Chondrocyte (in vitro differentiated cells): ENCODE measurements at regions not wholly inside any gene's neighbourhood (a gene's known extent, or its start where the extent isn't known, plus 50 kb on each side); places are given as distances from the start of the nearest gene placed in this dataset.

Source experiments
- DNase-seq: peaks from one replicate; pipeline ENCODE4 v3.0.0; 2021; ENCODE audit warnings: mixed read lengths, low spot score
- H3K27ac Mint-ChIP-seq: one replicate; pipeline ENCODE4 v1.8.0; 2021; ENCODE audit warnings: mild to moderate bottlenecking, moderate library complexity, mixed read lengths; ENCODE audit not compliant: unreplicated experiment
- H3K27me3 Mint-ChIP-seq: 2 replicates; pipeline ENCODE4 v1.8.0; 2021; ENCODE audit warnings: low read depth, mixed read lengths
- H3K36me3 Mint-ChIP-seq: 2 replicates; pipeline ENCODE4 v1.8.0; 2021; ENCODE audit warnings: low read depth, mixed read lengths
- H3K4me1 Mint-ChIP-seq: 2 replicates; pipeline ENCODE4 v1.8.0; 2021; ENCODE audit warnings: low read depth, mild to moderate bottlenecking, mixed read lengths
- H3K4me3 Mint-ChIP-seq: one replicate; pipeline ENCODE4 v1.8.0; 2021; ENCODE audit warnings: mild to moderate bottlenecking, moderate library complexity, mixed read lengths; ENCODE audit not compliant: unreplicated experiment
- H3K9me3 Mint-ChIP-seq: 2 replicates; pipeline ENCODE4 v1.8.0; 2021; ENCODE audit warnings: low read depth, mixed read lengths
- TF ChIP-seq, protein P1 (sequence below): fragments of 200-600 bp; sonication (generic); IDR thresholded peaks from 2 replicates; pipeline ENCODE4 v1.5.0; 2021; ENCODE audit warnings: antibody characterized with exemption, mild to moderate bottlenecking, moderate library complexity

DNA sequence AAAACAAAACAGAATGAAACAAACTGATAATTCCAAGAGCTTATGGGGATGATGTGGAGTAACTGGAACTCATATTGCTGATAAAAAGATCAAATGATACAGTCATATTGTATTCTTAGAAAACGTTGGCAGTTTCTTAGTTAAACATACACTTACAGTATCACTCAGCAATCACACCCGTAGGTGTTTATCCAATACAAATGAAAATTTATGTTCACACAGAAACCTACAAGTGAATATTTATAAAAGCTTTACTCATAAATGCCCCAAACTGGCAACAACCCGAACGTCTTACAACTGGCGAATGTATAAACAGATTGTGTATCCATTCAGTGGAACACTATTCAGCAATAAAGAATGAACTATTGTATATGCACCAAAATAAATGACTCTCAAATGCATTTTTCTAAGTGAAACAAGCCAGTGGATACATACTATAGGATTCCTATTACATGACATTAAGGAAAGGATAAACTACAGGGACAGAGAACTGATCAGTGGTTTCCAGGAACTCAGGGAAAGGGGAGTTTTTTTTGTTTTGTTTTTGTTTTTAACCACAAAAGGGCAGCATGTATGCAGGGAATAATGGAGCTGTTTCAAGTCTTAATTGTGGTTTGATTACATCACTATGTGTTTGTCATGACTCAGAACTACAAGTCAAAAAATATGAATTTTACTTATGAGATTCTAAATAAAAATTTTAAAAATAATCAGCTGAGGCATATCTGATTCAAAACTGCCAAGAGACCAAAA is 71.8 kb upstream of the NDUFB4 start:
- no peak for DNase-seq
- Mint-ChIP-seq H3K4me3 (no peak overlapping the region), H3K4me1 (no peaks in the 10 kb centered on the region), H3K36me3 (no peaks in the 10 kb centered on the region), H3K27ac (no peak overlapping the region), H3K9me3 (no peaks in the 10 kb centered on the region), H3K27me3 (no peaks in the 10 kb centered on the region)
- TF ChIP-seq, protein P1, sequence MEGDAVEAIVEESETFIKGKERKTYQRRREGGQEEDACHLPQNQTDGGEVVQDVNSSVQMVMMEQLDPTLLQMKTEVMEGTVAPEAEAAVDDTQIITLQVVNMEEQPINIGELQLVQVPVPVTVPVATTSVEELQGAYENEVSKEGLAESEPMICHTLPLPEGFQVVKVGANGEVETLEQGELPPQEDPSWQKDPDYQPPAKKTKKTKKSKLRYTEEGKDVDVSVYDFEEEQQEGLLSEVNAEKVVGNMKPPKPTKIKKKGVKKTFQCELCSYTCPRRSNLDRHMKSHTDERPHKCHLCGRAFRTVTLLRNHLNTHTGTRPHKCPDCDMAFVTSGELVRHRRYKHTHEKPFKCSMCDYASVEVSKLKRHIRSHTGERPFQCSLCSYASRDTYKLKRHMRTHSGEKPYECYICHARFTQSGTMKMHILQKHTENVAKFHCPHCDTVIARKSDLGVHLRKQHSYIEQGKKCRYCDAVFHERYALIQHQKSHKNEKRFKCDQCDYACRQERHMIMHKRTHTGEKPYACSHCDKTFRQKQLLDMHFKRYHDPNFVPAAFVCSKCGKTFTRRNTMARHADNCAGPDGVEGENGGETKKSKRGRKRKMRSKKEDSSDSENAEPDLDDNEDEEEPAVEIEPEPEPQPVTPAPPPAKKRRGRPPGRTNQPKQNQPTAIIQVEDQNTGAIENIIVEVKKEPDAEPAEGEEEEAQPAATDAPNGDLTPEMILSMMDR, result no peak

GRCh38 chr3:120516136-120516535 is 65.3 kb upstream of the FSTL1 start:
- TF ChIP-seq, protein P1, result no peak
- Mint-ChIP-seq H3K27me3 (peaks cover 2% of the 10 kb centered on the region), H3K27ac (no peak overlapping the region), H3K4me3 (no peak overlapping the region), H3K9me3 (no peaks in the 10 kb centered on the region), H3K4me1 (no peaks in the 10 kb centered on the region), H3K36me3 (peaks cover 2% of the 10 kb centered on the region)
- DNase-seq, result no peak

DNA sequence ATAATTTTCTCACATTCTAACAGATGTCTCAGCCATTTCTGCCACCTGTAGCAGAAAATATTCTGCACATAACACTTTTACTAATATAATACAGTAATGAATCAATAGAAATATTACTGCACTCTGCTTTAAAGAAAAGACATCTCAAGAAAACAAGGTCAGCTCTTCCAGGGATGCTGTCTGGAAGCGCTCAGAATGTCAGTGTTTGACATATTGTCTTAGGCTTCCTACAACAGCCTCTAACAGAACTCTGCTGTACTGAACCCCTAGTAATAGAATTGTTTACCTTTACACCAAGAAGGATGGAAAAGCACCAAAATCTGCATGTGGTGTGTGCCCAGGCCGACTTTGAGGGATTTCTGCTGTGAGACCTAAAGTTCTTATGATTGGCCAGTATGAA is 61.9 kb upstream of the FSTL1 start:
- H3K27ac Mint-ChIP-seq, result no peak overlapping the region
- H3K36me3 Mint-ChIP-seq, result peaks cover 1% of the 10 kb centered on the region

DNA sequence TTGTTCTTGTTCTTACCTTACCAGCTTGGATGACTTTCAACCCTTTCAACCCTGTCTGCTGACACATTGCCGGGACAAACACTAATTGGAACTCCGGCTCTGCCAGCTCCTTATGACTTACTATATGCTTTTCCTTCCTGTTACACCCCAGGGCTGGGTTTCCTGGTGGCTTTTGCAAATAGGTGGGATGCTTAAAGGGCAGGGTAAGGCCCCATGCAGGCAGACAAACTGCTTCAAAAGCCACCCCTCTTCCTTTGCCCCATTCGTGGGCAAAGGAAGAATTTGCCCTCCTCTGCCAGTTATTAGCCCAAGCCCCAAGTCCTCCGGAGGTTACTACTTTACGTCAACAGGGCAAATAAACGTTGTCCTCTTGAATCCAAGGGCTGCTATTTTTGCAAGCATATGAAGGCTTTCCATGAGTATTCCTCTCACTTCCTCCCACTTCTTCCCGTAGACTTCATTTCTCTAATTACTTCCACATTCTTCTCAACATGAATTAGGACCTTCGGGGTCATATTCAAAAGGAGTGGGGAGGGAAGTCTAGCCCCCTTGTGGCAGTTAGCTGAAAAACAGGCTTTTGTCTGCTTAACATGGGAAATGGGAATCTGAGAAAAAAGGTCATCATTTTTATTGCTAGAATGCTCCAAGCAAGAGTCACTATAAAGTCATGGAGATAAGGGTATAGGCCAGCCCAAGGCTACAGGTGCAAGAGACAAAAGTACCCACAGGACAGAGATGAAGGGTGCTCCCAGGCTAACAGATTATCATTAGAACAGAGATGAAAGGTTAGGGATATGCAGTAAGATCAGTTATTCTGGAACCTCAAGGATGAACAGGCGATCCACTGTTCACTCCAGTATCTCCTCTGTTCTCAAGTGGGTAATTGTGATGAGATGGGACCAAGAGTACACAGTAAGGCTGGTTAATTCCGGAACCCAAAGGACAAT is 56.3 kb upstream of the FSTL1 start:
- H3K36me3 Mint-ChIP-seq, result peaks cover 1% of the 10 kb centered on the region
- TF ChIP-seq, protein P1, result peak; percentile 84
- no peaks in the 10 kb centered on the region for H3K9me3 Mint-ChIP-seq
- no peaks in the 10 kb centered on the region for H3K27me3 Mint-ChIP-seq
- no peak overlapping the region for H3K27ac Mint-ChIP-seq
- H3K4me1 Mint-ChIP-seq, result peaks cover 21% of the 10 kb centered on the region
- DNase-seq, result no peak
- H3K4me3 Mint-ChIP-seq, result no peak overlapping the region

More for the DNA sequence above, 61.9 kb upstream of the FSTL1 start:
- Mint-ChIP-seq H3K4me3 (no peak overlapping the region), H3K27me3 (peaks cover 2% of the 10 kb centered on the region), H3K9me3 (no peaks in the 10 kb centered on the region), H3K4me1 (no peaks in the 10 kb centered on the region)
- TF ChIP-seq, protein P1, result no peak
- no peak for DNase-seq

GRCh38 chr3:120506076-120506827 is 55.5 kb upstream of the FSTL1 start:
- Mint-ChIP-seq H3K27ac (peak overlapping the region; percentile 56), H3K9me3 (no peaks in the 10 kb centered on the region), H3K4me1 (peaks cover 21% of the 10 kb centered on the region), H3K27me3 (no peaks in the 10 kb centered on the region), H3K4me3 (no peak overlapping the region), H3K36me3 (peaks cover 1% of the 10 kb centered on the region)
- TF ChIP-seq, protein P1, result no peak
- no peak for DNase-seq
